ENCODE measurements at regions not wholly inside any gene's neighbourhood (a gene's known extent, or its start where the extent isn't known, plus 50 kb on each side); places are given as distances from the start of the nearest gene placed in this dataset.

- Histone ChIP-seq H3K4me3 (no peak overlapping the region), H3K27me3 (no peaks in the 10 kb centered on the region), H3K36me3 (no peaks in the 10 kb centered on the region), H3K4me2 (no peak overlapping the region), H3F3A (ENCODE audit: low read depth) (no peaks in the 10 kb centered on the region), H2AFZ (replicated peaks) (no peak overlapping the region), H3K4me1 (peaks cover 2% of the 10 kb centered on the region), H3K27ac (no peak overlapping the region), H3K9me3 (ENCODE audit: low read depth) (no peaks in the 10 kb centered on the region), H4K20me1 (ENCODE audit: low read depth) (no peaks in the 10 kb centered on the region), H3K79me2 (ENCODE audit: low read depth) (no peaks in the 10 kb centered on the region), H3K9ac (no peak overlapping the region)
- Mint-ChIP-seq H3K36me3 (no peaks in the 10 kb centered on the region), H3K27ac (no peak overlapping the region), H3K4me3 (no peak overlapping the region), H3K27me3 (ENCODE audit: insufficient read depth, low read depth) (peaks cover 3% of the 10 kb centered on the region), H3K4me1 (peaks cover 9% of the 10 kb centered on the region), H3K9me3 (peaks cover 2% of the 10 kb centered on the region)
- DNase-seq (ENCODE audit: low spot score) = no peak
- TF ChIP-seq EZH2 (IDR thresholded peaks at IDR 0.05) (no peak), EZH2phosphoT487 (IDR thresholded peaks at IDR 0.05) (no peak), CTCF (IDR thresholded peaks at IDR 0.05) (no peak)
Measured at GRCh38 chr5:171585981-171586380, 166.5 kb downstream of the FGF18 start.

GRCh38 chr5:171586436-171586835 is 167.0 kb downstream of the FGF18 start:
- H3K4me3 Mint-ChIP-seq = no peak overlapping the region

GRCh38 chr5:171588046-171588445 is 168.6 kb downstream of the FGF18 start:
- Histone ChIP-seq H2AFZ (replicated peaks) (no peak overlapping the region), H4K20me1 (ENCODE audit: low read depth) (no peaks in the 10 kb centered on the region), H3K9me3 (ENCODE audit: low read depth) (no peaks in the 10 kb centered on the region), H3K27me3 (no peaks in the 10 kb centered on the region), H3K9ac (no peak overlapping the region), H3K27ac (no peak overlapping the region), H3K4me3 (no peak overlapping the region), H3K36me3 (no peaks in the 10 kb centered on the region), H3K4me2 (no peak overlapping the region), H3K4me1 (no peaks in the 10 kb centered on the region), H3F3A (ENCODE audit: low read depth) (no peaks in the 10 kb centered on the region), H3K79me2 (ENCODE audit: low read depth) (no peaks in the 10 kb centered on the region)
- Mint-ChIP-seq H3K27ac (no peak overlapping the region), H3K27me3 (ENCODE audit: insufficient read depth, low read depth) (peaks cover 3% of the 10 kb centered on the region), H3K9me3 (peaks cover 3% of the 10 kb centered on the region), H3K4me1 (no peaks in the 10 kb centered on the region), H3K36me3 (no peaks in the 10 kb centered on the region), H3K4me3 (no peak overlapping the region)
- no peak for DNase-seq (ENCODE audit: low spot score)
- TF ChIP-seq EZH2phosphoT487 (IDR thresholded peaks at IDR 0.05) = no peak
- no peak for TF ChIP-seq EZH2 (IDR thresholded peaks at IDR 0.05)
- no peak for TF ChIP-seq CTCF (IDR thresholded peaks at IDR 0.05)

More at GRCh38 chr5:171586436-171586835, 167.0 kb downstream of the FGF18 start:
- Histone ChIP-seq H4K20me1 (ENCODE audit: low read depth) (no peaks in the 10 kb centered on the region), H3F3A (ENCODE audit: low read depth) (no peaks in the 10 kb centered on the region), H3K36me3 (no peaks in the 10 kb centered on the region), H3K4me2 (no peak overlapping the region), H3K9me3 (ENCODE audit: low read depth) (no peaks in the 10 kb centered on the region), H3K27ac (no peak overlapping the region), H3K79me2 (ENCODE audit: low read depth) (no peaks in the 10 kb centered on the region), H3K27me3 (no peaks in the 10 kb centered on the region), H3K9ac (no peak overlapping the region), H3K4me1 (no peaks in the 10 kb centered on the region), H2AFZ (replicated peaks) (no peak overlapping the region), H3K4me3 (no peak overlapping the region)
- TF ChIP-seq EZH2phosphoT487 (IDR thresholded peaks at IDR 0.05) (no peak), EZH2 (IDR thresholded peaks at IDR 0.05) (no peak), CTCF (IDR thresholded peaks at IDR 0.05) (no peak)
- no peak for DNase-seq (ENCODE audit: low spot score)
- Mint-ChIP-seq H3K36me3 (no peaks in the 10 kb centered on the region), H3K27ac (no peak overlapping the region), H3K4me1 (peaks cover 7% of the 10 kb centered on the region), H3K9me3 (peaks cover 2% of the 10 kb centered on the region), H3K27me3 (ENCODE audit: insufficient read depth, low read depth) (peaks cover 3% of the 10 kb centered on the region)

All from neural progenitor cell (in vitro differentiated cells).